H9 (cell line): ENCODE measurements at regions not wholly inside any gene's neighbourhood (a gene's known extent, or its start where the extent isn't known, plus 50 kb on each side); places are given as distances from the start of the nearest gene placed in this dataset.

ENCODE experiments used
- DNase-seq: peaks from one replicate; pipeline ENCODE4 v3.0.0-alpha.2; 2017
- H2AFZ ChIP-seq: one replicate; pipeline ENCODE4 v1.6.1; 2013; ENCODE audit warnings: mild to moderate bottlenecking, low read length, control low read depth, moderate library complexity
- H2AK5ac ChIP-seq: 2 replicates; pipeline ENCODE4 v1.6.1; 2013; ENCODE audit warnings: low read length, control low read depth, mixed read lengths; ENCODE audit not compliant: insufficient read length
- H2BK120ac ChIP-seq: one replicate; pipeline ENCODE4 v1.6.1; 2013; ENCODE audit warnings: low read depth, mild to moderate bottlenecking, low read length, control low read depth, inconsistent platforms; ENCODE audit not compliant: poor library complexity, severe bottlenecking
- H2BK12ac ChIP-seq: 2 replicates; pipeline ENCODE4 v1.6.1; 2013; ENCODE audit warnings: low read length, control low read depth, mixed read lengths, low read depth; ENCODE audit not compliant: insufficient read length
- H2BK15ac ChIP-seq: 2 replicates; pipeline ENCODE4 v1.6.1; 2013; ENCODE audit warnings: low read depth, low read length, control low read depth
- H2BK20ac ChIP-seq: one replicate; pipeline ENCODE4 v1.6.1; 2013; ENCODE audit warnings: low read depth, mild to moderate bottlenecking, low read length, control low read depth, inconsistent platforms; ENCODE audit not compliant: poor library complexity, severe bottlenecking
- H2BK5ac ChIP-seq: 2 replicates; pipeline ENCODE4 v1.6.1; 2013; ENCODE audit warnings: low read length, control low read depth, mixed read lengths; ENCODE audit not compliant: insufficient read length
- H3K14ac ChIP-seq: 2 replicates; pipeline ENCODE4 v1.6.1; 2013; ENCODE audit warnings: low read length, control low read depth; ENCODE audit not compliant: insufficient read depth
- H3K18ac ChIP-seq: 2 replicates; pipeline ENCODE4 v1.6.1; 2013; ENCODE audit warnings: low read depth, mild to moderate bottlenecking, mixed read lengths, low read length, control low read depth; ENCODE audit not compliant: insufficient read length
- H3K23ac ChIP-seq: 2 replicates; pipeline ENCODE4 v1.6.1; 2013; ENCODE audit warnings: low read length, control low read depth, mixed read lengths, low read depth; ENCODE audit not compliant: insufficient read length
- H3K23me2 ChIP-seq: 2 replicates; pipeline ENCODE4 v1.6.1; 2013; ENCODE audit warnings: low read depth, mild to moderate bottlenecking, mixed read lengths, low read length, control low read depth; ENCODE audit not compliant: insufficient read length, poor library complexity, severe bottlenecking
- H3K27ac ChIP-seq: 2 replicates; pipeline ENCODE4 v1.5.1; 2013; ENCODE audit warnings: low read length, control low read depth, mixed read lengths, low read depth; ENCODE audit not compliant: insufficient read length
- H3K27me3 ChIP-seq: 2 replicates; pipeline ENCODE4 v1.6.1; 2013; ENCODE audit warnings: low read length, control low read depth, inconsistent platforms; ENCODE audit not compliant: insufficient read depth
- H3K4ac ChIP-seq: 2 replicates; pipeline ENCODE4 v1.6.1; 2013; ENCODE audit warnings: low read depth, mild to moderate bottlenecking, control low read depth, inconsistent platforms, low read length, moderate library complexity
- H3K4me1 ChIP-seq: 2 replicates; pipeline ENCODE4 v1.6.1; 2013; ENCODE audit warnings: low read length, control low read depth, inconsistent platforms; ENCODE audit not compliant: insufficient read depth
- H3K4me2 ChIP-seq: 2 replicates; pipeline ENCODE4 v1.6.1; 2013; ENCODE audit warnings: low read length, control low read depth, mixed read lengths; ENCODE audit not compliant: insufficient read length, insufficient read depth
- H3K56ac ChIP-seq: 2 replicates; pipeline ENCODE4 v1.6.1; 2013; ENCODE audit warnings: low read depth, mild to moderate bottlenecking, mixed read lengths, low read length, control low read depth; ENCODE audit not compliant: insufficient read length
- H3K79me1 ChIP-seq: 2 replicates; pipeline ENCODE4 v1.6.1; 2013; ENCODE audit warnings: low read depth, mild to moderate bottlenecking, moderate library complexity, low read length, control low read depth, inconsistent platforms; ENCODE audit not compliant: insufficient read depth, poor library complexity, severe bottlenecking
- H3K79me2 ChIP-seq: 2 replicates; pipeline ENCODE4 v1.6.1; 2013; ENCODE audit warnings: low read length, control low read depth, inconsistent platforms; ENCODE audit not compliant: insufficient read depth
- H3K9ac ChIP-seq: 2 replicates; pipeline ENCODE4 v1.6.1; 2013; ENCODE audit warnings: low read length, control low read depth, mixed read lengths; ENCODE audit not compliant: insufficient read length; ENCODE audit errors: extremely low read depth
- H3K9me3 ChIP-seq: one replicate; pipeline ENCODE4 v1.6.1; 2013; ENCODE audit warnings: low read depth, low read length, inconsistent platforms; ENCODE audit not compliant: control insufficient read depth
- H3T11ph ChIP-seq: one replicate; pipeline ENCODE4 v1.6.1; 2013; ENCODE audit warnings: mild to moderate bottlenecking, low read length, control low read depth, inconsistent platforms
- H4K20me1 ChIP-seq: one replicate; pipeline ENCODE4 v1.6.1; 2013; ENCODE audit not compliant: control insufficient read depth, insufficient read length, insufficient read depth
- H4K5ac ChIP-seq: 2 replicates; pipeline ENCODE4 v1.6.1; 2013; ENCODE audit warnings: low read depth, mild to moderate bottlenecking, mixed read lengths, low read length, control low read depth; ENCODE audit not compliant: insufficient read length
- H4K8ac ChIP-seq: replicated peaks from 2 replicates; pipeline ENCODE4 v1.6.1; 2013; ENCODE audit warnings: low read length, control low read depth, mixed read lengths, low read depth; ENCODE audit not compliant: insufficient read length
- H4K91ac ChIP-seq: 2 replicates; pipeline ENCODE4 v1.6.1; 2013; ENCODE audit warnings: low read depth, mild to moderate bottlenecking, moderate library complexity, mixed read lengths, low read length, control low read depth; ENCODE audit not compliant: insufficient read length
- H3K27ac Mint-ChIP-seq, 3 experiments: 2 replicates in 2 of 3; 3 replicates in 1 of 3; pipeline ENCODE4 v1.8.0; 2020 to 2021; ENCODE audit warnings: mixed read lengths in 3 of 3, mild to moderate bottlenecking in 1 of 3, moderate library complexity in 1 of 3
- H3K27me3 Mint-ChIP-seq: 2 replicates; pipeline ENCODE4 v1.8.0; 2021; ENCODE audit warnings: low read depth, mild to moderate bottlenecking, moderate library complexity, mixed read lengths
- H3K36me3 Mint-ChIP-seq, 3 experiments: 2 replicates in 2 of 3; 3 replicates in 1 of 3; pipeline ENCODE4 v1.8.0; 2020 to 2021; ENCODE audit warnings: low read depth in 3 of 3, mixed read lengths in 3 of 3; ENCODE audit not compliant: insufficient read depth in 1 of 3
- H3K4me1 Mint-ChIP-seq, 2 experiments: 2 replicates each; pipeline ENCODE4 v1.8.0; 2020; ENCODE audit warnings: mixed read lengths in 2 of 2
- H3K4me3 Mint-ChIP-seq, 2 experiments: 2 replicates in 1 of 2; 3 replicates in 1 of 2; pipeline ENCODE4 v1.8.0; 2020 to 2021; ENCODE audit warnings: mild to moderate bottlenecking in 2 of 2, mixed read lengths in 2 of 2, moderate library complexity in 1 of 2
- H3K9me3 Mint-ChIP-seq, 2 experiments: 2 replicates in 1 of 2; 3 replicates in 1 of 2; pipeline ENCODE4 v1.8.0; 2020; ENCODE audit warnings: mild to moderate bottlenecking in 2 of 2, mixed read lengths in 2 of 2, moderate library complexity in 1 of 2
- WGBS: extraction: QIAGEN DNeasy Blood & Tissue Kit; methylation state at CpG from one replicate; pipeline ENCODE4 v1.1.7; 2013; ENCODE audit warnings: missing lambda C conversion rate, low lambda C conversion rate, mixed read lengths; ENCODE audit not compliant: insufficient read length; ENCODE audit errors: extremely low coverage; 5-methylcytosine and 5-hydroxymethylcytosine counted together
- TF ChIP-seq, protein P1 (sequence below): fragments of 200-600 bp; sonication (generic); conservative IDR thresholded peaks from 3 replicates; pipeline ENCODE4 v1.8.0; 2021; ENCODE audit warnings: antibody characterized with exemption, mild to moderate bottlenecking

- H3K27me3 Mint-ChIP-seq = no peaks in the 10 kb centered on the region; the same call in 1 of the 2 replicates
- Histone ChIP-seq H3K4me1 (no peaks in the 10 kb centered on the region), H2BK12ac (no peak overlapping the region), H2AK5ac (no peak overlapping the region), H2BK120ac (no peak overlapping the region), H2BK15ac (no peak overlapping the region), H3K56ac (no peak overlapping the region), H3K9me3 (no peaks in the 10 kb centered on the region), H3K23ac (no peak overlapping the region), H4K20me1 (no peaks in the 10 kb centered on the region), H3K14ac (no peak overlapping the region), H2BK5ac (no peak overlapping the region), H3K79me1 (no peaks in the 10 kb centered on the region), H3K9ac (no peak overlapping the region), H3K27ac (no peak overlapping the region), H4K91ac (no peak overlapping the region), H3T11ph (no peak overlapping the region), H2BK20ac (no peak overlapping the region), H3K27me3 (no peaks in the 10 kb centered on the region), H4K5ac (no peak overlapping the region), H3K4me2 (no peak overlapping the region), H3K4ac (no peak overlapping the region), H3K18ac (no peak overlapping the region), H3K79me2 (no peaks in the 10 kb centered on the region), H3K23me2 (no peaks in the 10 kb centered on the region), H4K8ac (no peak overlapping the region), H2AFZ (no peak overlapping the region)
- H3K4me1 Mint-ChIP-seq = no peaks in the 10 kb centered on the region
- WGBS = no CpG with 5 or more reads among the region's 3 CpGs
- DNase-seq = no peak
- no peaks in the 10 kb centered on the region; a peak in 1 of 5 replicates for H3K9me3 Mint-ChIP-seq
- no peak overlapping the region for H3K27ac Mint-ChIP-seq
- H3K4me3 Mint-ChIP-seq = no peak overlapping the region
- H3K36me3 Mint-ChIP-seq = peaks cover 0 to 2% (median 0%) of the 10 kb centered on the region in 3 experiments; a peak in 2 of 7 replicates
- TF ChIP-seq, protein P1, sequence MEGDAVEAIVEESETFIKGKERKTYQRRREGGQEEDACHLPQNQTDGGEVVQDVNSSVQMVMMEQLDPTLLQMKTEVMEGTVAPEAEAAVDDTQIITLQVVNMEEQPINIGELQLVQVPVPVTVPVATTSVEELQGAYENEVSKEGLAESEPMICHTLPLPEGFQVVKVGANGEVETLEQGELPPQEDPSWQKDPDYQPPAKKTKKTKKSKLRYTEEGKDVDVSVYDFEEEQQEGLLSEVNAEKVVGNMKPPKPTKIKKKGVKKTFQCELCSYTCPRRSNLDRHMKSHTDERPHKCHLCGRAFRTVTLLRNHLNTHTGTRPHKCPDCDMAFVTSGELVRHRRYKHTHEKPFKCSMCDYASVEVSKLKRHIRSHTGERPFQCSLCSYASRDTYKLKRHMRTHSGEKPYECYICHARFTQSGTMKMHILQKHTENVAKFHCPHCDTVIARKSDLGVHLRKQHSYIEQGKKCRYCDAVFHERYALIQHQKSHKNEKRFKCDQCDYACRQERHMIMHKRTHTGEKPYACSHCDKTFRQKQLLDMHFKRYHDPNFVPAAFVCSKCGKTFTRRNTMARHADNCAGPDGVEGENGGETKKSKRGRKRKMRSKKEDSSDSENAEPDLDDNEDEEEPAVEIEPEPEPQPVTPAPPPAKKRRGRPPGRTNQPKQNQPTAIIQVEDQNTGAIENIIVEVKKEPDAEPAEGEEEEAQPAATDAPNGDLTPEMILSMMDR = no peak
Observed at GRCh38 chr14:37791384-37792036, 196.1 kb downstream of the TTC6 start.
